ENCODE measurements at regions not wholly inside any gene's neighbourhood (a gene's known extent, or its start where the extent isn't known, plus 50 kb on each side); places are given as distances from the start of the nearest gene placed in this dataset.

DNA sequence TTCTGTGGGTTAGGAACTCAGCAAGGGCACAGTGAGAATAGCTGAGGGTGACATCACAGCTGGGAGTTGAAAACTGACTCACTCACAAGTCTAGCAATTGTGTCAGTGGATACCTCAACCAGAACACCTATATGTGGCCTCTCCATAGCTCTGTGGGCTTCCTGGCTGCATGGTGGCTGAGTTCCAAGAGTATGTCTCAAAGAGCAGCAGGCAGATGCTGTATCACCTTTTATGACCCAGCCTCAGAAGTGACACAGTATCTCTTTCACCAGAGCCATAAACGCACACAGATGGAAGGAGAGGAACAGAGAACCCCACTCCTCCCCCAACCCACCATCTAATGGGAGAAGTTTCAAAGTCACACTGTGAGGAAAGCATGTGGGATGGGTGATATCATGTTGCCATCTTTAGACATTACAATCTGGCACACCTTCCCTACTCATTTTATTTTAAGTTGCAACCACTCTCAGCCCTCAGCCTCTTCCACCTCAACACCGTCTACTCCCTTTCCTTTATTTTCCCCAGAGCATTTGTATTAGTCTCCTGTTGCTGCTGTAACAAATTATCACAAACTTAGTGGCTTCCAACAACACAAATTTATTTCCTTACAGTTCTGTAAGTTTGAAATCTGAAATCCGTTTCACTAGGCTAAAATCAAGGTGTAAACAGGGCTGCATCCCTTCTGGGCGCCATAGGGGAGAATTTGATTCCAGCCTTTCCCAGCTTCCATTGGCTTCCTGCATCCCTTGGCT is 134.6 kb upstream of the SPATS2L start:
- no peak for DNase-seq (ENCODE audit: extremely low read depth, insufficient read length)

DNA sequence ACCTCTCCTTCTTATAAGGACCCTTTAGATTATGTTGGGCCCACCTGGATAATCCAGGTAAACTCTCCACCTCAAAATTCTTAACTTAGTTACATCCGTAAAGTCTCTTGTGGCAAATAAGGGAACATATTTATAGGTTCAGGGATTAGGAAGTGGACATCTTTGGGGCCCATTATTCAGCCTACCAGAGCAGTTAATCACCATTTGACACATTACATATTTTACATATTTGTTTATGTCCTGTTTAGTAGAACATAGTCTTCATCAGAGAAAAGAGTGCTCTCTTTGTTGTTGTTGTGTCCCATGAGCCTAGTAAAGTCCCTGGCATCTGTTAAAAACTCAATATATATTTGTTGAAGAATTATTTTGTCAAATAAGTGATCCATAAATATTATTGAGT is 134.0 kb upstream of the SPATS2L start:
- Histone ChIP-seq H3K27me3 (replicated peaks; ENCODE audit: control insufficient read depth, insufficient read depth, low read length) (no peaks in the 10 kb centered on the region; the same call in 1 of the 2 replicates), H3K4me3 (replicated peaks; ENCODE audit: low read depth, low read length) (no peak overlapping the region), H3K36me3 (ENCODE audit: control insufficient read depth, insufficient read depth, low read length) (no peaks in the 10 kb centered on the region)
- TF ChIP-seq, protein P1, sequence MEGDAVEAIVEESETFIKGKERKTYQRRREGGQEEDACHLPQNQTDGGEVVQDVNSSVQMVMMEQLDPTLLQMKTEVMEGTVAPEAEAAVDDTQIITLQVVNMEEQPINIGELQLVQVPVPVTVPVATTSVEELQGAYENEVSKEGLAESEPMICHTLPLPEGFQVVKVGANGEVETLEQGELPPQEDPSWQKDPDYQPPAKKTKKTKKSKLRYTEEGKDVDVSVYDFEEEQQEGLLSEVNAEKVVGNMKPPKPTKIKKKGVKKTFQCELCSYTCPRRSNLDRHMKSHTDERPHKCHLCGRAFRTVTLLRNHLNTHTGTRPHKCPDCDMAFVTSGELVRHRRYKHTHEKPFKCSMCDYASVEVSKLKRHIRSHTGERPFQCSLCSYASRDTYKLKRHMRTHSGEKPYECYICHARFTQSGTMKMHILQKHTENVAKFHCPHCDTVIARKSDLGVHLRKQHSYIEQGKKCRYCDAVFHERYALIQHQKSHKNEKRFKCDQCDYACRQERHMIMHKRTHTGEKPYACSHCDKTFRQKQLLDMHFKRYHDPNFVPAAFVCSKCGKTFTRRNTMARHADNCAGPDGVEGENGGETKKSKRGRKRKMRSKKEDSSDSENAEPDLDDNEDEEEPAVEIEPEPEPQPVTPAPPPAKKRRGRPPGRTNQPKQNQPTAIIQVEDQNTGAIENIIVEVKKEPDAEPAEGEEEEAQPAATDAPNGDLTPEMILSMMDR (IDR thresholded peaks at IDR 0.05; ENCODE audit: insufficient read depth, low read length, poor library complexity, severe bottlenecking), result no peak
- DNase-seq (ENCODE audit: extremely low read depth, insufficient read length), result no peak

More for the DNA sequence above, 134.6 kb upstream of the SPATS2L start:
- no peaks in the 10 kb centered on the region; the same call in 1 of the 2 replicates for H3K27me3 ChIP-seq (replicated peaks; ENCODE audit: control insufficient read depth, insufficient read depth, low read length)
- H3K4me3 ChIP-seq (replicated peaks; ENCODE audit: low read depth, low read length), result no peak overlapping the region
- no peaks in the 10 kb centered on the region for H3K36me3 ChIP-seq (ENCODE audit: control insufficient read depth, insufficient read depth, low read length)
- TF ChIP-seq, protein P1 (IDR thresholded peaks at IDR 0.05; ENCODE audit: insufficient read depth, low read length, poor library complexity, severe bottlenecking), result no peak

DNA sequence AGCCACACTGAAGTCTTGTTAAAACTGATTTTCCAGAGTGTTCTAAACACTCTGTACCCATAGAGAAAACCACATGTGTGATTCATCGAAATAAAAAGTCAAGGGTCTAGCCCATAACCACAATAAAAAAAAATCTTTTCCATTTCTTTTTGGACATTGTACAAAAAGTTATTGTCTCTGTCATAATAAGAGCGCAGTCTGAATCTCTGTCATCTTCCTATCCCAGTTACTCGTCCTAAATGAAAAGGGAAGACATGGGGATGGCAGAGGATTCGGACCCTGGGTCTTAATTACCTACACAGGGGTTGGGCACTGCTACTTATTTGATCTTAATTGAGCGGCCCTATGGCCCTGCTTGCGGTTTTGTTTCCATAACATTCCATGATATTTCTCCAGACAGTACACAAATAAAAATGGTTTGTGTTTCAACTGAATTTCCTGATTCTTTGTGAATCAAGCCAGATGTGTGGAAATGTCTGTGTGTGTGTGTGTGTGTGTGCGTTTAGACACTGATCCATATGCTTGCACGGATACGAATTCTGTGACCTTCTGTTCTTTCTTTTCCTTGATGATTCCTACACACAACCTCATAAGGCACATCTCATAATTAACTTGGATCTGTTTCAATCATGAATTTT is 133.4 kb upstream of the SPATS2L start:
- TF ChIP-seq, protein P1 (IDR thresholded peaks at IDR 0.05; ENCODE audit: insufficient read depth, low read length, poor library complexity, severe bottlenecking), result no peak
- Histone ChIP-seq H3K36me3 (ENCODE audit: control insufficient read depth, insufficient read depth, low read length) (no peaks in the 10 kb centered on the region), H3K4me3 (replicated peaks; ENCODE audit: low read depth, low read length) (no peak overlapping the region), H3K27me3 (replicated peaks; ENCODE audit: control insufficient read depth, insufficient read depth, low read length) (no peaks in the 10 kb centered on the region; the same call in 1 of the 2 replicates)
- DNase-seq (ENCODE audit: extremely low read depth, insufficient read length), result no peak

DNA sequence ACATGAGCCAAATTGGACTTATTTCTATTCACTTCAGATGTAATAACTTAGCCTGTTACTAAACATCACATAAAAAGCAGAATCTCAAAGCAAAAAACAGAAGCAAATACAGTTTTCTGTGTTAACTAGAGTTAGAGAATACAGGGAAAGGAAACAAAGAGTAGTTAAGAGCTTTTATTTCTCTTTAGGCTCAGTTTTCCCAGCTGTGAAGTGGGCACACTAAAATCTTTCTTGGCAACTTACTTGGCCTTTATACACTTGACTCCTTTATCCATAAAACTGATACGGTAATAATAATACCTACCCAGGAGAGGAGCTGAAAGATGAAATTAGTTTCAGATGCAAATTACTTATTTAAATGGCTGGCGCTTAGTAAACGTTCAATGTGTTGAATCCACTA is 132.8 kb upstream of the SPATS2L start:
- DNase-seq (ENCODE audit: extremely low read depth, insufficient read length), result no peak
- no peaks in the 10 kb centered on the region; the same call in none of the 2 replicates for H3K27me3 ChIP-seq (replicated peaks; ENCODE audit: control insufficient read depth, insufficient read depth, low read length)
- TF ChIP-seq, protein P1 (IDR thresholded peaks at IDR 0.05; ENCODE audit: insufficient read depth, low read length, poor library complexity, severe bottlenecking), result no peak
- no peaks in the 10 kb centered on the region for H3K36me3 ChIP-seq (ENCODE audit: control insufficient read depth, insufficient read depth, low read length)
- no peak overlapping the region for H3K4me3 ChIP-seq (replicated peaks; ENCODE audit: low read depth, low read length)

DNA sequence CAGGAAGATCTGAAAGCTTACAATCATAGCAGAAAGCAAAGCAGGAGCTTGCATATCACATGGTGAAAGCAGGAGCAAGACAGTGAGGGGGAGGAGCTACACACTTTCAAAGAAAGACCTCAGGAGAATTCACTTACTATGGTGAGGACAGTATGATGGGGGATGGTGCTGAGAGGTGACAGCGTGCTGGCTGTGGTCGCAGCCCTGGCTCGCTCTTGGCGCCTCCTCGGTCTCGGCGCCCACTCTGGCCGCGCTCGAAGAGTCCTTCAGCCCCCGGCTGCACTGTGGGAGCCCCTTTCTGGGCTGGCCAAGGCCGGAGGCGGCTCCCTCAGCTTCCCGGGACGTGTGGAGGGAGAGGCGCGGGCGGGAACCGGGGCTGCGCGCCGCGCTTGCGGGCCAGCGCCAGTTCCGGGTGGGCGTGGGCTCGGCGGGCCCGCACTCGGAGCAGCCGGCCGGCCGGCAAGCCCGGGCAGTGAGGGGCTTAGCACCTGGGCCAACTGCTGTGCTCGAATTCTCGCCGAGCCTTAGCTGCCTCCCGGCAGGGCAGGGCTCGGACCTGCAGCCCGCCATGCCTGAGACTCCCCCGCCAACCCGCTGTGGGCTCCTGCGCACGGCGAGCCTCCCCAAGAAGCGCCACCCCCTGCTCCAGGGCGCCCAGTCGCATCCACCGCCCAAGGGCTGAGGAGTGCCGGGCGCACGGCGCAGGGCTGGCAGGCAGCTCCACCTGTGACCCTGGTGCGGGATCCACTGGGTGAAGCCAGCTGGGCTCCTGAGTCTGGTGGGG is 131.9 kb upstream of the SPATS2L start:
- DNase-seq (ENCODE audit: extremely low read depth, insufficient read length), result no peak
- Histone ChIP-seq H3K27me3 (replicated peaks; ENCODE audit: control insufficient read depth, insufficient read depth, low read length) (no peaks in the 10 kb centered on the region; the same call in none of the 2 replicates), H3K4me3 (replicated peaks; ENCODE audit: low read depth, low read length) (no peak overlapping the region), H3K36me3 (ENCODE audit: control insufficient read depth, insufficient read depth, low read length) (no peaks in the 10 kb centered on the region)
- TF ChIP-seq, protein P1 (IDR thresholded peaks at IDR 0.05; ENCODE audit: insufficient read depth, low read length, poor library complexity, severe bottlenecking), result no peak

Data from GM06990 (cell line).